C4-2B (cell line): ENCODE measurements at regions not wholly inside any gene's neighbourhood (a gene's known extent, or its start where the extent isn't known, plus 50 kb on each side); places are given as distances from the start of the nearest gene placed in this dataset.

Experiments
- ZFX ChIP-seq: fragments of 450-650 bp; IDR thresholded peaks from 2 replicates; pipeline ENCODE4 v1.6.1; 2017
- TF ChIP-seq, protein P1 (sequence below): fragments of 450-650 bp; conservative IDR thresholded peaks from 2 replicates; pipeline ENCODE4 v1.5.1; 2017; ENCODE audit warnings: mild to moderate bottlenecking

DNA sequence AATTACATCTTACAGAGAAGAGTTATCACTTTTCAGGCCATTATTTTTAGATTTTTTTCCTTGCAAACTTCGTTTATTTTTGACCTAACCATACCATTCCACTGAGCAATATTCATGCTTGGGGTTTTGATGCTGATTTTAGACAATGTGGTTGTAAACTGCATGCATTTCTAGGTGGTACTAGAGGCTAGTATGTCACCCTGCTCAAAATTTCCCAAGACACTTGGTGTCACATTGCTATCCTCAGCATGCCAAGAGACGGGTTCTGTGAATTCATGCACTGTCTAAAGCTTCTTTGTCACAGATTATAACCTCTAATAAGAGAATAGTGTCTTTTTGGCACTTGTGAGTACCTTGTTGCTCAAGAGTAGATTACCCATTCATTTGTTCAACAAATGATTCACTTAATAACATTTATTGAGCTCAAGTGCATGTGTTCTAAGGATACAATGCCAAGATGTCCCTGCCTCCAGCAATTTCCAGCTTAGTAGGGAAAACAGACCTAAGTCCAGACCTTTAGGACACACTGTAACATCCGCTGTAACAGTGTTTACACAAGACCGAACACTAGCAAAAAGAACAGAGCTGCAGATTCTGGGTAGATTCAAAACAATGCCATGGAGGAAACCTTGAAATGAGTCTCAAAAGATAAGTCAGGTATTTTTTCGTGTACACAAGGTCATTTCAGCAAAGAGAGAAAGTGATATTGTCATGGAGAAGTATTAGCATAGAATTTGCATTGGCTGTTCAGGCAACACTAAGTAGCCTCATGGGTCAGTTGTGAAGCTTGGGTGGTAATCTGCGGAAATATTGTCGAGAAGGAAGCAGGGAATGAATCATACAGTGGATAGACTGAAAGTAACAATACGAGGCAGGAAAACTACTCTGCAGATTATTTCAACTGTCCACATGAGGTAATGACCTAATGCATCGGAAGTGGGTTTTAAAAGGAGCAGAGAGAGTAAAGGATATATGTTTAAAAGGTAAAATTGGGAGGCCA, 515.1 kb upstream of the ZFP42 start:
- TF ChIP-seq, protein P1, sequence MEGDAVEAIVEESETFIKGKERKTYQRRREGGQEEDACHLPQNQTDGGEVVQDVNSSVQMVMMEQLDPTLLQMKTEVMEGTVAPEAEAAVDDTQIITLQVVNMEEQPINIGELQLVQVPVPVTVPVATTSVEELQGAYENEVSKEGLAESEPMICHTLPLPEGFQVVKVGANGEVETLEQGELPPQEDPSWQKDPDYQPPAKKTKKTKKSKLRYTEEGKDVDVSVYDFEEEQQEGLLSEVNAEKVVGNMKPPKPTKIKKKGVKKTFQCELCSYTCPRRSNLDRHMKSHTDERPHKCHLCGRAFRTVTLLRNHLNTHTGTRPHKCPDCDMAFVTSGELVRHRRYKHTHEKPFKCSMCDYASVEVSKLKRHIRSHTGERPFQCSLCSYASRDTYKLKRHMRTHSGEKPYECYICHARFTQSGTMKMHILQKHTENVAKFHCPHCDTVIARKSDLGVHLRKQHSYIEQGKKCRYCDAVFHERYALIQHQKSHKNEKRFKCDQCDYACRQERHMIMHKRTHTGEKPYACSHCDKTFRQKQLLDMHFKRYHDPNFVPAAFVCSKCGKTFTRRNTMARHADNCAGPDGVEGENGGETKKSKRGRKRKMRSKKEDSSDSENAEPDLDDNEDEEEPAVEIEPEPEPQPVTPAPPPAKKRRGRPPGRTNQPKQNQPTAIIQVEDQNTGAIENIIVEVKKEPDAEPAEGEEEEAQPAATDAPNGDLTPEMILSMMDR = no peak
- no peak for TF ChIP-seq ZFX
